Psoas muscle (tissue), 7 donors: ENCODE measurements at regions not wholly inside any gene's neighbourhood (a gene's known extent, or its start where the extent isn't known, plus 50 kb on each side); places are given as distances from the start of the nearest gene placed in this dataset.

ENCODE experiments used
- ATAC-seq, 4 donors: fragments of 200-7000 bp; cut with Tn5 transposase; one replicate each; pipeline ENCODE4 v1.9.1; 2020; ENCODE audit warnings: moderate library complexity in 3 of 4, mild to moderate bottlenecking in 2 of 4
- DNase-seq, 2 donors: peaks; one replicate each; pipeline ENCODE4 v3.0.0-alpha.2; 2020
- H3K27ac ChIP-seq: fragments of 200-600 bp; one replicate; pipeline ENCODE4 v1.8.0; 2022
- H3K27me3 ChIP-seq, 3 donors: fragments of 200-600 bp in 1 of 3; one replicate each; pipeline versions ENCODE4 v1.6.1 to v1.8.0; 2013 to 2022; ENCODE audit warnings: low read length in 2 of 3, mild to moderate bottlenecking in 2 of 3, moderate library complexity in 1 of 3; ENCODE audit not compliant: insufficient read depth in 3 of 3
- H3K36me3 ChIP-seq, 2 donors: fragments of 200-600 bp in 1 of 2; one replicate each; pipeline versions ENCODE4 v1.6.1 to v1.8.0; 2013 to 2022; ENCODE audit warnings: low read depth in 1 of 2, mild to moderate bottlenecking in 1 of 2, moderate library complexity in 1 of 2; ENCODE audit not compliant: insufficient read depth in 1 of 2
- H3K4me1 ChIP-seq: fragments of 200-600 bp; one replicate; pipeline ENCODE4 v1.8.0; 2022
- H3K4me3 ChIP-seq: fragments of 200-600 bp; one replicate; pipeline ENCODE4 v1.8.0; 2022; ENCODE audit warnings: mild to moderate bottlenecking
- H3K9me3 ChIP-seq: fragments of 200-600 bp; one replicate; pipeline ENCODE4 v1.8.0; 2022
- WGBS, 3 donors: extraction: QIAGEN DNeasy Blood & Tissue Kit; methylation state at CpG; one replicate each; pipeline versions ENCODE4 v1.1.6 to v1.1.7; 2013; 5-methylcytosine and 5-hydroxymethylcytosine counted together
- intact Hi-C, 2 donors: fragments of 100-400 bp; cut with DNase I; formaldehyde crosslinking; loops; one replicate each; pipeline versions ENCODE4 v1.11.0 to v1.14.2; 2022
- TF ChIP-seq, protein P1 (sequence below): fragments of 200-600 bp; IDR thresholded peaks from one replicate; pipeline ENCODE4 v1.8.0; 2022; ENCODE audit warnings: antibody characterized with exemption
- donor health status: healthy with polysubstance abuse.
- donor health status: DM: no; HTN: no; CAD: no; lungs with moderate emphysema.
- donor health status: Bipolar disorder and iron deficiency.
- donor health status: healthy.
- donor health status: DM: yes; HTN: yes; CAD: no.
- donor health status: DM: no; HTN: no; CAD: no.
- donor health status: DM: yes; HTN: yes; CAD: no.

DNA sequence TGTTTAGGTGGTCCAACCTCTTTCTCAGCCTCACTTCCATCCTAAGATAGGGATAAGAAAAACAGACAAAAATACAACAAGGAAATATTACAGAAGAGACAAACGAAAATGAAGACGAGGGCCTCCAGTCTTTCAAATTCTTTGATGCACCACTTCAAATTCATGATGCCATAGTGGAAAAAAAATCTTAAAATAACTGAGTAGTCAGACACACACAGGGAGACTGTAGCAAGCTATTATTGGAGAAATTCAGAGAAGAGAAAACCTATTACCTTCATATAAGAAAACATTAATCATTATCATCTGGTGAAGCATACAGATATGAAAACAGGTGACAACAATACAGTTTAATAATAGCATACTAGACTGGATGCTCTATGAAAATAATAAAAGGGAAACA is 548.2 kb downstream of the KCTD12 start:
- ATAC-seq (no peak), DNase-seq (no peak)
- H3K9me3 ChIP-seq: no peaks in the 10 kb centered on the region
- H3K36me3 ChIP-seq: no peaks in the 10 kb centered on the region
- WGBS, 3 donors: 70 to 88% (median 77%) methylated on average over 2 of the region's 2 CpGs
- H3K4me1 ChIP-seq: no peaks in the 10 kb centered on the region
- intact Hi-C loops: no loop called here
- H3K27ac ChIP-seq: no peak overlapping the region
- TF ChIP-seq, protein P1, sequence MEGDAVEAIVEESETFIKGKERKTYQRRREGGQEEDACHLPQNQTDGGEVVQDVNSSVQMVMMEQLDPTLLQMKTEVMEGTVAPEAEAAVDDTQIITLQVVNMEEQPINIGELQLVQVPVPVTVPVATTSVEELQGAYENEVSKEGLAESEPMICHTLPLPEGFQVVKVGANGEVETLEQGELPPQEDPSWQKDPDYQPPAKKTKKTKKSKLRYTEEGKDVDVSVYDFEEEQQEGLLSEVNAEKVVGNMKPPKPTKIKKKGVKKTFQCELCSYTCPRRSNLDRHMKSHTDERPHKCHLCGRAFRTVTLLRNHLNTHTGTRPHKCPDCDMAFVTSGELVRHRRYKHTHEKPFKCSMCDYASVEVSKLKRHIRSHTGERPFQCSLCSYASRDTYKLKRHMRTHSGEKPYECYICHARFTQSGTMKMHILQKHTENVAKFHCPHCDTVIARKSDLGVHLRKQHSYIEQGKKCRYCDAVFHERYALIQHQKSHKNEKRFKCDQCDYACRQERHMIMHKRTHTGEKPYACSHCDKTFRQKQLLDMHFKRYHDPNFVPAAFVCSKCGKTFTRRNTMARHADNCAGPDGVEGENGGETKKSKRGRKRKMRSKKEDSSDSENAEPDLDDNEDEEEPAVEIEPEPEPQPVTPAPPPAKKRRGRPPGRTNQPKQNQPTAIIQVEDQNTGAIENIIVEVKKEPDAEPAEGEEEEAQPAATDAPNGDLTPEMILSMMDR: no peak
- no peak overlapping the region for H3K4me3 ChIP-seq
- no peaks in the 10 kb centered on the region for H3K27me3 ChIP-seq

DNA sequence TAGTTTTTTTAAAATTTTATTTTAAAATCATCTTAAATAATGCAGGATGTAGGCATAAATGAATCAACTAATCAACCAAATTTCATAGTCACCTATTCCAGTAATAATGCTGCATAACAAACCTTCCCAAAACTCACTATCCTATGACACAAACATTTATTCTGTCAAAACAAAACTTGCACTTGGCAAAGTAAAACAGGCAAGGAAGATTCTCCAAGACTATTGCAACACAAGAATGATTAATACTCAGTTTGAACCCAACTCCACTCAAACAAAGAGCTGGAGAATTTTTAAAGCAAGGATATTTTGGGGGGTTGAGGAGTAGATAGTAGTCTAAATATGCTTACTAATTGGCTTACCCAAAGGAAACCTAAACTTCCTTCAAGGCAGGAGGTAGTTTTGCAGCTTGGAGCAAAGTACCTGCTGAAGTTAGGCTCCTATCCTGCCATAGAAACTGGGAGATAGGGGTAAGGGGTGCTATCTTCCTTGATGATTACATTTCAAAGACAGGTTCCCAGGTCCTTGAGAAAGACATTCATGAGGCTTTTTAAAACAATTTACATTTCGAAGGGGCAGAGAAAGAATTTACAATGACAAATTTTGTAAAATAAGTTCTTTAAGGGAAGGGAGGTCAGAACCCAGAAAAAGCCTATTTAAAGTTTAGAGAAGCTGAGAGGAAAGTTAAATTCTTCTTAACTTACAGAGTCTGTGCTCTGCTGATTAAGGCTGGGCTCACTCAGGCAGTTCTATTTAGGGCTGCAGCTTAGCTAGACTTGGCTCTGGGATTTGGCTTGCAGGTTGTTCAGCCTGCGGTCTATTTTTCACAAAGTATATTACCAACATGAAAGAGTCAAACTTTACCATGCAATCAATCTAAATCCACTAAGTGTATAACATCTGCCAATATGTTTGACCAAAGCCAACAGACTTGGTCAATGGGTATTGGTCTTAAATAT is 549.0 kb downstream of the KCTD12 start:
- no peak for DNase-seq
- Histone ChIP-seq H3K36me3 (no peaks in the 10 kb centered on the region), H3K4me3 (no peak overlapping the region), H3K27ac (no peak overlapping the region), H3K4me1 (no peaks in the 10 kb centered on the region), H3K9me3 (no peaks in the 10 kb centered on the region), H3K27me3 (no peaks in the 10 kb centered on the region)
- TF ChIP-seq, protein P1: no peak
- WGBS, 3 donors: 51 to 64% (median 60%) methylated on average over 2 of the region's 2 CpGs
- no peak for ATAC-seq
- intact Hi-C loops: no loop called here

DNA sequence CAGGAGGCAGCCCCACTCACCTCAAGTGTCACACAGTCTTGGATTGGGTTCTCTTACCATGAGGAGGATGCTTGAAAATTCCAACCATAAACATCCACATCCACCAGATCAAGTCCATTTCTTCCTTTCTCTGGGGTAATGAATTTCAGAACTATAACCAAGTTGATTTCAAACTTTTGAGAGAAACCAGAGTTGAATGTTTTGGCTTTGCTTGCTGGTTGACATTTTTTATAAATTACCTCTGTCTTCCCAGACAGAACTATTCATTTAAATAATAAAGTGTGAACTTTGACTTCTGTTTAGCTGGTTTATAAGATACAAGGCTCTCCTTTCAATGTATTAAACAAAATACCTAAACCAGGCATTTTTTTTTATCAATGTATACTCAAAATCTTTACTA is 550.7 kb downstream of the KCTD12 start:
- no peak for ATAC-seq
- TF ChIP-seq, protein P1: no peak
- H3K4me3 ChIP-seq: no peak overlapping the region
- H3K4me1 ChIP-seq: no peaks in the 10 kb centered on the region
- no peaks in the 10 kb centered on the region for H3K9me3 ChIP-seq
- H3K27ac ChIP-seq: no peak overlapping the region
- intact Hi-C loops: no loop called here
- no peaks in the 10 kb centered on the region for H3K36me3 ChIP-seq
- no peaks in the 10 kb centered on the region for H3K27me3 ChIP-seq
- no peak for DNase-seq

DNA sequence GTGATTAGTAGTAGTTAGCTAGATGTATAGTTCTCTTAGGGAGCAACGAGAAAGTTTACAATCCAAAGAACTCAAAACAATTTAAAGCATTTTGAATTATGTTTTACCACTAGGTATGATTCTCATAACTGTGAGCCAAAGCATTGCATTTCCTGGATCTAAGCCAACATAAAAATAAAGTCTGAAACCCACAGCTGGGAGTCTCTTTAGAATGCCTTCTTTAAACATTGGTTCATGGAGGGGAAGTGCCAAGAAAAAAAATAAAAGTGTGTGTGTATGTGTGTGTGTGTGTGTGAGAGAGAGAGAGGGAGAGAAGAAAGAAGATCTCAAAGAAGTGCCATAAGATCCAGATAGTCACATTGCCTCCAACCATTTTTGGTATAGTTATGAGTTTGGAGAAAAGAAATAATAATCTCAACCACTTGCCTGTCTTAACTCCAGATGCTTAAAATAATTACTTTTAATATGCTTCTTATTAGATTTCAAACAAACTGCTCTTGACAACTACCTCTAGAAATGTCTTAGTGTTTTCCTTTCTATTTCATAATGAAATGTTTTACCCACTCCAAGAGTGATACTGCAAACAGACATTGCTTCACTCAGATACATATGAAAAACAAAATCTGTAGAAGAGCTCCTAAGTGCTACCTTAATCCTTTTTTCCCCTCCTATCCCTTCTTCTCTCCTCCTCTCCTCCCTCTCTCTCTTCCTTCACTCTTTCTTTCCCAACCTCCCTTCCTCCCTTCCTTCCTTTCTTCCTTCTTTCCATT is 554.1 kb downstream of the KCTD12 start:
- ATAC-seq (no peak), DNase-seq (no peak)
- WGBS, 3 donors: 6 to 12% (median 8%) methylated on average over 1 of the region's 1 CpG
- intact Hi-C loops: no loop called here
- Histone ChIP-seq H3K36me3 (no peaks in the 10 kb centered on the region), H3K4me1 (no peaks in the 10 kb centered on the region), H3K9me3 (no peaks in the 10 kb centered on the region), H3K4me3 (no peak overlapping the region), H3K27ac (no peak overlapping the region), H3K27me3 (no peaks in the 10 kb centered on the region)
- TF ChIP-seq, protein P1: no peak
